SK-N-DZ (cell line): ENCODE measurements at regions not wholly inside any gene's neighbourhood (a gene's known extent, or its start where the extent isn't known, plus 50 kb on each side); places are given as distances from the start of the nearest gene placed in this dataset.

Experiments used
- DNase-seq: peaks from one replicate; pipeline ENCODE4 v3.0.0-alpha.2; 2015; ENCODE audit warnings: low spot score

DNA sequence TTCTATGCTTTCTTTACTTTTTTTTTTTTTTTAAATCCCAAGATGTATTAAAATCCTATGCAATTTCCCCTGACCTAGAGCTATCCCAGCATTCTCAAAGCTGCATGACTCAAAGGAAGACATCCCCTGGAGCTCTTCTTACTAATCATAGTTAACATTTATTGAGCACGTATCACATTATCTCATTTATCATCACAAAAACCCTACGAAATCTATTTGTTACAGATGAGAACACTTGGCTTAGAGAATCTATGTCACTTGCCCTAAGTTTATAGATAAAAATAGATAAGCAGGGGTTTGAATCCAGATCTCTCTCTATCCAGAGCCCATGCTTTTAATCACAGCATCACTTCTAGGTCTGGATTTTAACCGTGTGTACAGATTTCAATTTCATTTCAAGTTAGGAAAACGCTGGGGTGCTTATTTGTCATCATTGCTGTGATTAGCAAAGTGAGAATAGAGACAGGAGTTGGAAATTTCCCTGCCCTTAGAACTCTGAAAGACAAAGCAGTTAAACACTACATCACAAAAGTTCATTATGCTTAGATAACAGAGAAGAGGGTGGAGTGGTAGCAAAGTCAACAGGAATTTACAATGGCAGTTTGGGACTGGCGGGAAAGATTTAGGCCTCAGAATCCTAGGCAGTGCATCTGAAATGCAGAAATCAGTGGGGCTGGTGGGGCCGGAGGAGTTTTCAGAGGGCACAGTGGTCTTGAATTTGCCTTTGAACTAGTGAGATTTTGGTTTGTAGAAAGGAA lies 177.7 kb upstream of the FRMD6 start:
- peak; percentile 11 for DNase-seq

DNA sequence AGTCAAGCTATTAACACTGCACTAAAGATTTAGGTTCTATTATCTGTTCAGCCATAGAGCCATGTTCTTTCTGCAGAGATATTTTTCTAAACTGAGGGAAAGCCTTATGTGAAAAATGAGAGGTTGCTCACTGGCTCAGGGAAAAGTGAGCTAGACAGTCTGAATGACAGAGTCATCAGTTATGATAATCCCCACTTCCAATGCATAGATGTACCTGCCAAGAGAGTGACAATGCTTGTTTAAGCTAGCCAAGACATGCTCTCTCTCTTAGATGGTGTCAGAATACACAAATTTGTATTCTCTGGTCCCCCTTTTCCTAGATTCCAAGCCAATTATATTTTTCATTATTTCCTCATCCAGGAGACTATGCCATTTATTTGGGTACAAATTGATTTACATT lies 176.9 kb upstream of the FRMD6 start:
- no peak for DNase-seq

DNA sequence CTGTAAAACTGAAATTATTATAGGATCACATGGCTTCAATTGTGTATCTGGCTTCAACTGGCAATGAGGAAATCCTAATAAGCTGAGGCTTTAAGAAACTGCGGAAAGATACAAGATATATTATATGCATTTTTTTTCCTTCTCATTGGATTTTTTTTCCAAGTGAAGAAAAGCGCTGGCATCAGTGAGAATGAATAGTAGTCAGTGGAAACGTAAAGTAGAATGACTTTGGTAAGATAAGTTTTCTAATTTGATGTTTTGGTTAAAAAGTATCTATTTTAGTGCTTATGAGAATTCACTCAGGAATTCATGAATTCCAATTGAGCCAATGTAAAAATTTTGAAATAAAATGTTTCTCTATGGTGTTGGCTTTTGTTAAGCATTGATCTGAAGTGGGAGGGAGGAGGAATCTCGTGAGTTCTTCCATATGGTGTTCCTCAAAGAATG lies 173.5 kb upstream of the FRMD6 start:
- DNase-seq, result no peak

DNA sequence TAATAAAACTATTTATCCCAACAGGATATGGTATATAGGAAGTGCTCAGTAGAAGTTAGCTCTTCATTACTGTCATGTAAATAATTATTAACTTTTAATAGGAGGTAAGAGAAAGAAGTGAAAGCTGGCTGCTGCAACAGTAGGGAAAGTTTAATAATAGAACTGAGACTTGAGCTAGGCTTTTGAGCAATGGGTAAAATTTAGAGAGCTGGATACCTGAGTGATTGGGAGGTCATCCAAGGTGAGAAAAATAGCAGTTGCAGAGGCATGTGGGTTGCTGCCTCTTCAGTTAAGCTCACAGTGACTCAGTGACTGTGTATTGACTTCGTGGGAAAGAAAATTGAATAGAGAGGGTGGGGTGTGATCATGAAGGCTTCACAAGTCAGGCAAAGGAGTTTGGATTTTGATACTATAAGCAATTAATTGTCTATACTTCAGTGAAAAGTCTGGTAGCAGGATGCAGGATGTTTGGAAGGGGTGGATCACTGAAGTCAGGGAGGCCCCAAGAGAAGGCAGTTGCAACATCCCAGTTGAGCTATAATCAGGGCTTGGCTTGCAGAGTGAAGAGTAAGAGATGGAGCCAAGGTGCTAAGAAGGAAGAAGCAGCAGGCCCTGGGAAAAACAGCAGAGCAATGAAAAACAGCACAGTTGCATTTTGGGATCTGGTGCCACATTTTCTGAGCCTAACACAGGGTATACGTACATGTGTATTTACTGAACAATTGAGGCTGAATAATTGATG lies 172.0 kb upstream of the FRMD6 start:
- DNase-seq, result no peak

DNA sequence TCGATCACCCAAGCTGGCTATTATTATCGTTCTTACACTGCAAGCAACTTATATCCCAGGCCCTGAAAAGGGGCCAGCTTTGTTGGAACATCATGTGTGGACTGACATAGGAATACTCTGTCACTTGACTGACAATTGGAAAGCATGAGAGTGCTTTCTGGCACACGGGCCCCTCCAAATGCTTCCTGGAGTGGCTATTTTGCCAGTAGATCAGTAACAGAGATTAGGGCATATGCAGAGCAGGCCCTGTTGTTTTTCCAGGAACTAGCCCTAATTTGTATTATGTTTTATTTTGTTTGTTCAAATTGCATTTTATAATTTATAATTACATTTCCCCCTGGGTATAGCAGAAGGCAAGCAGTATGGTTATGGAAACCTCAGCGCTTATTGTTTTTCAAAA lies 170.1 kb upstream of the FRMD6 start:
- peak; percentile 9 for DNase-seq

DNA sequence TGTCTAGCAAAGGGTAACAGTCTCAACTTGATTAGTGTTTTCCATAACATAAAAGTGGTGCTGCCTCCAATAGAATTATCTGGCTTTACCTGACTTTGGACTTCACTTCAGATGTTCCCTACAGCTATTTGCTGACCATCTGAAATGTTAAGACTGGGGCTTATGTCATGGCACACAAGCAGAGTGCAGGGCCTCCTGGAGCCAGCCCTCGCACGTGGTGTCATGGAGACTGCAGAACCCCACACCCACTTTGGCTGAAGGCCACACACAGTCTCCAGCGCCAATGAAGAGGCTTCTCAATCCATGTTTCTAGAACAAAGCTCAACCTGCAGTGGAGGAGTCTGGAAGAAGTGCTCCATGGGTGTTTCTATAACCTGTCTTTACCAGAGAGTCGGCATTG lies 169.6 kb upstream of the FRMD6 start:
- DNase-seq, result no peak

DNA sequence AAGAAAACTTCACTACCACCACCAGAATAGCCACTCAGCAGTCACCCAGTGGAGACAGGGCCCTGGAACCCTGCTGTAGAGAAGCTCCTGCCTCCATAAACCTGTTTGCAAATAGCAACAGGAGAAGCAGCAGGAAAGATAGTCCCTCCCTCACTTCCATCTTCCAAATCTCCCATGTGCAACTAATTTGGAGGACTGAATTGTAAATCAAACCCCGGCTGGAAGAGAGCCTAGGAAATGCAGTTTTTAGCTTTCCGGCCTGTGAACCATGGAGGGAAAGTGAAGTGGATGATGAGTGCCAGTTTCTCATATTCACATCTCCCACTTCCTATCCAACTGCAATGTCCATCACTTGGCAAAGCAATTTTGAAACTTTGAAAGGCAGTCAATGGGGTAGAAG lies 167.2 kb upstream of the FRMD6 start:
- DNase-seq, result no peak

DNA sequence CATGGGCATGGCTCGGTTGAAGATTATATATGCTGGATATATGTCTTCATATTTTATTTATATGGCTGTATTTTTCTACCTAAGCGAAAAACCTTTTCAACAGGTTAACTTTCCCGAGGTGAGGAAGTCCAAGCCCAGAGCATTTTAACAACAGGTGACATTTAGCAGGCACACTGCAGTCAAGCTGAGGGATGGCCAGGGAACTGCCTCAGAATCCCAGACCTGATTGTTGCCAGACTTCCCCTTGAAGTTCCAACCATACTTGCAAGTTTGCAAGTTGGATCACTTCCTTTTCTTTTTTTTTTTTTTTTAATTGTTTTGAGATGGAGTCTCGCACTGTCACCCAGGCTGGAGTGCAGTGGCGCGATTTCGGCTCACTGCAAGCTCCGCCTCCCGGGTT lies 166.0 kb upstream of the FRMD6 start:
- no peak for DNase-seq

DNA sequence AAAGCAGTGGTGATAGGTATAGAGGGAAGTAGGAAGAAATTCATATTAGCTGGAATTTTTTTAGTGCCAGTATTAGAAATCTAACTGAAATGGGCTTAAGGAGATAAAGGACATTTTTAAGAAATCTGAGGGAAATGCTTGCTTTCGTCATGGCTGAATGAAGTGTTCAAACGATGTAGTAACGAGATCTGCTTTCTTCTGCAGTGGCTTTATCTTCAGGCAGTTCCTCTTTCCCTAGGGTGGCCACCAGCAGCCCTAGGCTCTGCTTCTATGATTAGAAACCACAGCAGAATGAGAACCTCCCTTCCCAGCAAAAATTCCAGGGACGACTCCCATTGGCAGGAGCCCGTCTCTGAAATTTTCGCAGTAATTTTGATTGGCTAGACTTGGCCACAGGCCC lies 163.9 kb upstream of the FRMD6 start:
- DNase-seq, result no peak

DNA sequence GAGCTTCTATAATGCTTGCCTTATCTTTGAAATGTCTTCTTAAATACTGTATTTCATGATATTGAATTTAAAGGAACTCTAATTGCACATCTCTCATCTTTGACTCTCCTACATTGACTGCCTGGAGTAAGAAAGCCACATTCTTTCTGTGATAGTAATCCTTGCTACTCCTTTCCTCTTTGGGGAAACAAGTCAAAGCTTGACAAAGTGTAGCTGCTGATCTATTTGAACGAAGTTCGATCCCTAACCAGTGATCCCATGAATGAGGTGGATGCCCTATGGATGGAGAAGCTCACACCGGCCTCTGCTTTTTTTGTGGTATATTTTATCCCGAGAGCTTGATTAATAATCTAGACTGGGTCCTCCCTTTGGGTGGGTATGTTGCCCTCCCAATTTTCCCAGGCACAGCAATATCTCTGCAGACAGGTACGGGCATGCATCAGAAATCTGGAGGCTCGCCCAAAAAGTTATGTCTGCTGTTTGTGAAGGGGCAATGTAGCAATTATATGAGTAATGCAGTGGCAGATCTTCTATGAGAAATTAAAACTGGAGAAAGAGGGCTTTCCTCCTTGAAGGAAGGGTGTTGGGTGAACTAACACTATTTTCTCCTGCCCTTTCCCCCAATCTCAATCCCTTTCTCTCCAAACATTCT lies 163.0 kb upstream of the FRMD6 start:
- DNase-seq, result no peak

DNA sequence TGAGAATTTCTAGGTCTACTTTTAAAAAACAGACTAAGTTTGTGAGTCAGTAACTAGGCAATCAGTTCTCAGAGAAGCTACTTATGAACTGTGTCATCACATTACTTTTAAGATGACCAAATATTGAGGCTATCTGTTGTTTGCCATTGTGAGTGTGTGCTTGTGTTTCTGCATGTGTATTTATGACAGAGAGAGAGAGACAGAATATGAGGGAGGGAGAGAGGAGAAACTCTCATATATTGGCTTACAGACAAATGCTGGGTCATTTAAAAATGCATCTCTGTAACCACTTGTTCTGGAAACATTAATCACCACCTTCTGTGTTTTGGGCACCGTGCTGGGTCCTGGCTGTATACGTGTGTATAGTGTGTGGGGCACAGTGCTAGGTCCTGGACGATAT lies 161.5 kb upstream of the FRMD6 start:
- DNase-seq, result no peak

DNA sequence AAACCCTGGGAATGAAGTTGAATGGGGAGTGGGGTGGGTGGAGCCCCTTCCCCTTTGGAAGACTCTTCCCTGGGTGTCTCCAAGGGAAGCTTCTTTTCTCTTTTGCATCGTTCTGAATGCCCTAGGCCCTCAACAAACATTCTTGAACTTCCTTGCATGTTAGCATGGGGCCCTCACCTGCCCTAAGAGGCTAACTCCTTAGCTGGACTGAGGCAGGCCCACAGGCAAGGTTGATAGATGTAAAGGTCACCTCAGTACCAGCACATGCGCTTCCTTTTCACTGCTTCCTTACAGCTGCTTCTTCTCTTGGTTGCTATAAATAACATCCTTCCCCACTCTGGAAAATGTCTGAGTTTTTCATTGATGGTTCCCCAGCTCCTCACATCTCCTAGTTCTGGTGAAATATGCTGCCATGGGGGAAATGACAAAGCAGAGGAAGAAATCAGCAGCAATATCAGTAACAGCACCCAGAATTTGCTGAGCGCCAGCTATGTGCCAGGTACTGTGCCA lies 160.6 kb upstream of the FRMD6 start:
- DNase-seq, result no peak

DNA sequence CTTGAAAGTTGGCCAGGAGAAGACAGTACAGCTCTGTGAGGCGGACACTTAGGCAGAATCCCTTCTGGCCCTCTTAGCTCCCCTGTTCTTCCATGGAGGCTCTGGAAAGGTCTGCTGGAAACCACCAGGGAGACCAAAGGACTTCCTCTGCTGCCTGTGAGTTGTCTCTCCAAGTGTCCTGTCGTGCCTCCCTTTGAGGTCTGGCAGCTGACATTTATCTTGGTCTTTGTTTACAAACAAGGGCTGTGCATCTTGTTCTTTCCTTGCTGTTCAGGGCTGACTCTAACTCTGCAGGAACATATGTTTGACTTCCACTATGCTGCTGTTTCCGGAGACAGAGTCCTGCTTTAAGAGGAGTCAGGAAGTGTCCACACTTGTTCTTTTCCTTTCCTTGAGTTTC lies 159.9 kb upstream of the FRMD6 start:
- no peak for DNase-seq

DNA sequence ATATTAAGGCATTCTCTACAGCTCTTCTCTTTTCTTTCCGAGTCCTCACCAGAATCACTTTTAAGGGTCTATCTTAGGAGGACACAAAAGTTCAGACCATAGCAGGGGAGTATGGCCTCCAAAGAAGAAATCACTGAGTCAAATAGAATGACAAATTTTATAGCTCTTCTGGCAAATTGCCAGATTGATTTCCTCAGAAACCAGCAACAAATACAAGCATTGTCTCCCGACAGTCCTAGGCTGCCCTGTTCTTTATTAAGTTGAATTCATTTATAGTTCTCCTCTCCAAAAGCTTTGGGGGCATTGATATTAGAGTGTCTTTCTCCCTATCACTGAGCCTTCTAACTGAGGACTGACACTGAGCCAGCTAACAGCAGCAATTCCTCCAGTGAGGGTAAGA lies 156.4 kb upstream of the FRMD6 start:
- no peak for DNase-seq

DNA sequence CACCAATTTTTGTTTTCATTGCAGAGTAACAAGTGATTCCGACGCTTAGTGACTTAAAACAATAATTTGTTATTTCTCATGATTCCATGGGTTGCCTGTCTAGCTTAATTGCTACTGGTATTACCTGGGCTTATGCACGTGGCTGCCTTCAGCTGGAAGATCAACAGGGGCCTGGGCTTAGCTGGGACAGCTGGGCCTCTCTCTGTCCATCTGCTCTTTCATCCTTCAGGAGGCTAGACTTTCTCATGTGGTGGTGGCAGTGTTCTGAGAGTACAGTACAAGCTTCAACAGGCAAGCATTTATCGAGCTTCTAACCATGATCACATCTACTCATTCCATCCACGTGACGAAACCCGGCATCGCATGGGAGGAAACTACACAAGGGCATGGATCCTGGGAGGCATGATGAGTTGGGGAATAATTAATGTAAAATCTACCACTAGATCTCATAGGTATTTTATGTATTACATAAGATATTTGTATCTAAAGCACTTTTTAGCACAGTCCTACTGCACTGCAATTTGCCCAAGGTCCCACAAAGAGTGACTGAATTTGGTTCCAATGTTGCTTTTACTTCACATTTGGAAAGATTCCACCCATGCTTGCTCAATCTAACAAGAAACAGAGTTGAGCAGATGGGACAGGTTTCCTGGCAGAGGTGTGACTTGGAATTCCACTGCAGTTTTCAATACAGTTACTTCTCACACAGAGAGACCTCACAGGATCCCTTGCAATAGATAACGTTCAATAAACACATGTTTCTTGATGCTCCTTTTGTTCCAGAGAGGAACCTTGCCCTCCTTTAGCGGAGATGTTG lies 153.1 kb upstream of the FRMD6 start:
- no peak for DNase-seq

DNA sequence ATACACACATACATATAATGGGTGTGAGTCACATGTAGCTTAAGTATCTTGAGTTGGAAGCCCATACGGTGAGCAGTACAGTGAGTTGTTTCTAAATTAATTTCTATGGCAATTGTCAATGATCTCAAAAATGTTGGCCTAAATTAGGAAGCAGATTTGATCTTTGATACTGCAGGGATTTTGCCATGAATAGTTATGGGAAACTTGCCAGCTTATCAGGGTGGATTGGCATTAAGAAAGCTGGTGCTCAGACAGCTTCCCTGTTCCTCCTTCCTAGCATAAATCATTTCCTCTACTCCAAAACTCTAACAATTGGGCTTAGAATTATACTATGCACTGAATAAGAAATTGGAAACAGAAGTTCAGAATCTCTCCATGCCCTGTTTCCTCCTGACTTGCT lies 150.9 kb upstream of the FRMD6 start:
- no peak for DNase-seq

DNA sequence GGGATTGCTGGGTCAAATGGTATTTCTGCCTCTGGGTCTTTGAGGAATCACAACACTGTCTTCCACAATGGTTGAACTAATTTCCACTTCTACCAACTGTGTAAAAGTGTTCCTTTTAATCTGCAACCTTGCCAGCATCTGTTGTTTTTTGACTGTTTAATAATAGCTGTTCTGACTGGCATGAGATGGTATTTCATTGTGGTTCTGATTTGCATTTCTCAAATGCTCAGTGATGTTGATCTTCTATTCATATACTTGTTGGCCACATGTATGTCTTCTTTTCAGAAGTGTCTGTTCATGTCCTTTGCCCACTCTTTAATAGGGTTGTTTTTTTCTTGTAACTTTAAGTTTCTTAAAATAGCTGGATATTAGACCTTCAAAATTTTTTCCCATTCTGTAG lies 150.0 kb upstream of the FRMD6 start:
- no peak for DNase-seq

DNA sequence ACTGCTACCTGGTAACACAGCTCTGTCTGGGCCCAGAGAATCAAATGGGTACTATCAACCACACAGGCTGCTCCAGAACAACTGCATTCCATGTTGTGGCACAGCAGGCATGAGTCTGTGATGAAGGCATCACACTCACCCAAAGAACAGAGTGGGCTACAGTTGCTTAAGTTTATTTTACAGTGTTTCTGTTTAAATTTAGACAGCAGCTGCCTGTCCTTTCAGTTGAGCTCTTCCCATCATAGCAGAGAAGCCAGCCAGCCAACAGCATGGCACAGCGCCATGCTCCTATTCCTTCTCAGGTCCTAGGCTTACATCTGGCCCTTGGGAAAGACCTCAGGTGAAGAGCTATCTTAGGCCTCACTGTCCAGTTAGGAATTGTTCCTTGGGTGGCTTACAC lies 147.0 kb upstream of the FRMD6 start:
- no peak for DNase-seq

DNA sequence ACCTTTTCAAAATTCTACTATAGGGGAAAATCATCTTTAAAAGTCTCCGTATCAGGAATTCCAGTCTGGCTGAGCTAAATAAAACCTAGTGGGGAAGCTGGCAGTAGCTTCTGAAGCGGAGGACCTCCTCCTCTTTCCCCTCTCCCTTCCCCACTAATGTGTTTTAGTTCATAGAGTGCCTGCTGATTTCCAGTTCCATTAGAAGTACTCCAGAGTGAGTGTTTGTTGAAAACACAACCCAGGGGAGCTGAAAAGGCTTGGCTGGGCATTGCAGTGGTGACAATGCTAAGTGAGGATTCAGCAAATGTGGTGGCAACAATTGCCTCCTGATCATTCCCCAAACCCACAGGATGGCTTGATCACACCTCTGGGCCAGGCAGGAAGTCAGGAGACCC lies 144.2 kb upstream of the FRMD6 start:
- peak; percentile 16 for DNase-seq

DNA sequence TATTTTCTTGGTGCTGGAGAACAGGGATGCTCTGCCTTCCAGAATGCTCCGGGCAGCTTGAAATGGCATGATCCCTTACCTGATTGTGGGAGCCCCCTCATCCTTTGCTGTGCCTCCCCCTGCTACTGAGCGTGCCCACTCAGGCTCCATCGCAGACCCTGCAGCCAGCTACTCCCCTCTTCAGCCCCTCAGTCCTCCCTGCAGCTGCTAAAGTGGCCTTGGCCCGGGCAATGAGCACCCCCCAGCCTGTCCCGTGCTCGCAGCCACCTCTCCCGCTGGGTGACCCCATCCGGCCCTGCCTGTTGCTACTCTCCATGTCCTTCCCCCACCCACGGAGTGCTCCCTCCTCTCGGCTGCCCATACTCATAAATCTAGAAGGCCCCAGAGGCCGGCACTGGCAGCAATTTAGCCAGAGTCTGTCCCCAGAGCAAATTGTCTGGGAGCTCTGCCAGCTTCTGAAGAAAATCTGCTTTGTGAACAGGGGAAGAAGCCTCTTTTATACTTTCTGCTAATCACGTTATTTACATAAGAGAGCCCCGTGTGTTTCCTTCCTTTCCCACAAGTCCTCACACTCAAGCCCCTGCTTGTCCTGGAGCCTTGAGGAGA lies 143.7 kb upstream of the FRMD6 start:
- peak; percentile 22 for DNase-seq

DNA sequence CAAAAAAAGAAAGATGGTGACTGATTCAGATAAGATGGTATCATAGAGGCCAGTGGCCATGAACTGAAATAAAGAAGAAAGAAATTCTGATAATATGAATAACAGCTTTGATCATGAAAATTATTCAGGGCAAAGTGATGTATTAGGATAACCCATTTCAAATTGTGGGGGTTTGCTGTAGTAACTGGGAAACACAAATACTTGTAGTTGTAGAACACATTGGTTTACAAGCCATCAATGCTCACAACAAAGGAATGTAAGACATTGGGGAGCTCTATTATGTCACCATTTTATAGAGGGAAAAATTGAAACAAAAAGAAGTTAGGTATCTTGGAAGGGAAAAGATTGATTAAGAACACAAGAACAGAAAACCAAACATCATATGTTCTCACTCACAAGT lies 140.4 kb upstream of the FRMD6 start:
- no peak for DNase-seq
